ENCODE measurements at regions not wholly inside any gene's neighbourhood (a gene's known extent, or its start where the extent isn't known, plus 50 kb on each side); places are given as distances from the start of the nearest gene placed in this dataset.

DNA sequence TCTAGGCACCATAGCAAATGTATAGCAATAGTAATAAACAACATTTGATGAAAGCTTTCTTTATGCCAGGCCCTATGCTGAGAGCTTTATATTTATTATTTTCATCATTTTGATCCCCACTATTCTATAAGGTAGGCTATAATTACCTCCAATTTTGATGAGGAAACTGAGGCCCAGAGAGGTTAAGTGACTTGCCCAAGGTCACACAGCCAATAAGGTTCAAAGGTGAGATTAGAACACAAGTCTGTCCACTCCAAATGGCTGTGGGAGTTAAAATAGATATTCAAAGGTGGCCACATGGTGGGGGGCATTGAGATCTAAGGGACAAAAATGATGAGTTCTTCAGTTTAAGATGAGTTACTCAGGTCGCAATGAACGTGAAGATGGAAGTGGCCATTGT lies 269.9 kb downstream of the BMP7 start:
- no peak for DNase-seq (ENCODE audit: extremely low read depth in 1 of 11, low read depth in 9 of 11, low spot score in 4 of 11)

DNA sequence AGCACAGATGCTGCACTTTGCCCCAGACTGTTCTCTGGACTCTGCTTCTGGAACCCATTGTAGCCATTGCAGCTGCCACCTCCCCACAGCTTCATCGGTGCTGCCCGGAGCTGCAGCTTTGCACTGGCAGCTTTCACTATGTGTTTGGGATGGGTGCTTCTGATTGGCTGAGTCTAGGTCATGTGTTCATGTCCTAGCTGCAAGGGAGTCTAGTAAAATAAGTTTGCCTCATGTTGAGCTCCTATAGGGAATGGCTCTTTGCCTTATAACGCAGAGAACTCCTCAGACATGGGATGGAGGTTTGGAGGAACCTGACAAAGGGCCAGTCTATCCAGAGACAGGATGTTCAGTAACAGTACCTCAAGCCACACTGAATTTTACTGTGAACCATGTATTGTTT lies 268.0 kb downstream of the BMP7 start:
- no peak for DNase-seq (ENCODE audit: extremely low read depth in 1 of 11, low read depth in 9 of 11, low spot score in 4 of 11)

DNA sequence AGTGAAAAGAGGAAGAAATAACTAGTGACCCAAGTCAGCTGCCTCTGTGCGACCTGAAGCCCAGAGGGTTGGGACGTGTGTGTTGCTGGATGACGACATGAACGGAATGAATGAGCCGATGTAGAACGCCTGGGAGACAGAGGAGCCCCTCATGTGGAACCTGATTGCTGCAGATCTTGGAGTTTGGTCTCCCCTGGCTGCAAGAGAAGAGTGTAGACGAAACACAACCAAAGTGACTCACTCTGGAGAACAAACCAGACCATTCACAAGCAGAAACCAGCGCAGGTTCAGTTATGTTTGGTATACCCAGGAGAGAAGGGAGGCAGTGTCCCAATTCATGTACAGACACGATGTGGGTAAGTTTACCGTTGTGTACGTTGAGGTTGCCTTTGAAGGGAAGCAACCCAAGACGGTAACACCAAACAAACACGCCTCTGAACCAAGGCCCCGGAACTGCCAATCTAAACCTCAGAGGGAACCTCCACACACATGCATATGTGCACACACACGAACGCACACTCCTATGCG lies 265.9 kb downstream of the BMP7 start:
- DNase-seq (ENCODE audit: extremely low read depth in 1 of 11, low read depth in 9 of 11, low spot score in 4 of 11): no peak

DNA sequence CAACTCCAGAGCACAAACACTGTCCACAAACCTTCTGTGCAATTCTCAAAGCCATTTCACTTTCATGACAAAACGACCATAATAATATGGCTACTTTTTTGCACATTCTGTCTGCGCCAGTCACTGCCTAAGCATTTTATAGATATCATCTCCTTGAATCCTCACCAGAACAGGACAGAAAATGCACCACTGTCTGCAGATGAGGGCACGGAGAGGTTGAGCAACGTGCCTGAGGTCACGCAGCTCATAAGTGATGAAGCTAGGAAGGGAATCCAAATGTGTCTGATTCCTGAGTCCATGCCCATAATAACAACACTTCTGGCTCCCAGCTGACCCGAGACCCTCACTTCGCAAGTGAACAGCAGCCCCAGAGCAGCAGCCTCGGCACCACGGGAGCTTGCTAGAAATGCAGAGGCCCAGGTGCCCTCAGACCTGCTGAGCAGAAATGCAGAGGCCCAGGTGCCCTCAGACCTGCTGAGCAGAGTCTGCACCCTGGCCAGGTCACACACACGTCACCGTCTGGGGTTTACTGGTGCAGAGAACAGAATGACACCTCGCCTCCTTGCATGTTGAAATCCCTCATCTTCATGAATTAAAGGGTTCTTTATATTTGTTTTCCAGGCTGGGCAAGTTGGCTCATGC lies 265.2 kb downstream of the BMP7 start:
- DNase-seq (ENCODE audit: extremely low read depth in 1 of 11, low read depth in 9 of 11, low spot score in 4 of 11): no peak

DNA sequence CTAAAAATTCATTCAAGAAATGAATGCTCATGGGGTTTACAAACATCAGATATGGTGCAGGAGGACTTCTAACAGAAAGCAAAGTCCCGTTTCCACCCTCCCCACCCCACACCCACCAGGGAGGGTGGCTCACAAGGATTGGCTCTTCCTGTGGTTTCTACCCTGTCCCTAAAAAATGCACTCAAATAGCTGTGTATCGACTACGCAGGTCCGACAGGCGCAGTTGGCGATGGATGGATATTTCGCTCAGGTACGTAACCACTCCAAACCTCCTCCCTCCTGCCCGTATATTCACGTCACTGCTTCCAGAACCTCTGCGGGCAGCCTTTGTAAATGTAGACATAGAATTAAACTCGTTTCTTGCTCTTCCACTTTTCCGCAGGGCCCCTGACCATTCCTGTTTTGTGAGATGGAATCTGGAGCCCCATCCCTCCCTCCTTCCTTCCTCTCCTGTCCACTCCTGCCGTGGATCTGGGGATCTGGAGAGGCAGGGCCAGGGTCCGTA lies 264.3 kb downstream of the BMP7 start:
- DNase-seq (ENCODE audit: extremely low read depth in 1 of 11, low read depth in 9 of 11, low spot score in 4 of 11): no peak

DNA sequence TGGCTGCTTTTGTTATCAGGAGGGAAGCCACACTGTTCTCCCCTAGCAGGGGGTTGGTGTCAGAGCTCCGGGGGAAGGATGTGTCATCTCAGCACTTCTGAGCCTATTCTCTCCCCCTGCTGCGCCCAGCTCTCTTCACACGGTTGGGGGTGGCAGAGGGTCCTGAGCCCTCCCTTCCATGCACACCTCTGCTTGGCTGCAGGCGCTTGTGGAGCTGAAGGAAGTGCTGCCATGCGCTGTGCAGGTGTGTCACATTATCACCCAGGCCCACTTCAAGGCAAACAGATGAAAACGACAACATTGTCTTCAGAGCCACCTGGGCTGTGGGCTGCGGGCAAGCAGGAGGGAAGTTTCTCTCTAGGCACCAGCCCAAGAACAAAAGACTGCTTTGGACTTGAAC lies 263.4 kb downstream of the BMP7 start:
- no peak for DNase-seq (ENCODE audit: extremely low read depth in 1 of 11, low read depth in 9 of 11, low spot score in 4 of 11)

DNA sequence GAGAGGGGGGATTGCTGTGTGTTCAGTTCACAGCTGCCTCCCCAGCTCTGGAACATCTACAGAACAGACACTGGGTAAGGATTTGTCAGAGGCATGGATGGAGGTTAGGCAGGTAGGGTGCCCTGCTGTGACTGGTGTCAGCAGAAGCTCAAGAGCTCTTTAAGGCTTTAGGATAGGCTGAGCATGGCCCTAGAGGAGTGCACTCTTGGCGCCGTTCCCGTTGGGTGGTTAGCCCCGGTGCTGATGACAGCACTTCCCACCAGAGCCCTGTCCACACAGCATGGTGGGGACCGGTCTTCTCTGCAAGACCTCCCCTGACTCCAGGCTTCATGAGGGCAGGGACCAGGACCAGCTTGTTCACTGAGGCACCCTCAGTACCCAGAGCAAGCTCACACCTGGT lies 262.0 kb downstream of the BMP7 start:
- DNase-seq (ENCODE audit: extremely low read depth in 1 of 11, low read depth in 9 of 11, low spot score in 4 of 11): no peak

DNA sequence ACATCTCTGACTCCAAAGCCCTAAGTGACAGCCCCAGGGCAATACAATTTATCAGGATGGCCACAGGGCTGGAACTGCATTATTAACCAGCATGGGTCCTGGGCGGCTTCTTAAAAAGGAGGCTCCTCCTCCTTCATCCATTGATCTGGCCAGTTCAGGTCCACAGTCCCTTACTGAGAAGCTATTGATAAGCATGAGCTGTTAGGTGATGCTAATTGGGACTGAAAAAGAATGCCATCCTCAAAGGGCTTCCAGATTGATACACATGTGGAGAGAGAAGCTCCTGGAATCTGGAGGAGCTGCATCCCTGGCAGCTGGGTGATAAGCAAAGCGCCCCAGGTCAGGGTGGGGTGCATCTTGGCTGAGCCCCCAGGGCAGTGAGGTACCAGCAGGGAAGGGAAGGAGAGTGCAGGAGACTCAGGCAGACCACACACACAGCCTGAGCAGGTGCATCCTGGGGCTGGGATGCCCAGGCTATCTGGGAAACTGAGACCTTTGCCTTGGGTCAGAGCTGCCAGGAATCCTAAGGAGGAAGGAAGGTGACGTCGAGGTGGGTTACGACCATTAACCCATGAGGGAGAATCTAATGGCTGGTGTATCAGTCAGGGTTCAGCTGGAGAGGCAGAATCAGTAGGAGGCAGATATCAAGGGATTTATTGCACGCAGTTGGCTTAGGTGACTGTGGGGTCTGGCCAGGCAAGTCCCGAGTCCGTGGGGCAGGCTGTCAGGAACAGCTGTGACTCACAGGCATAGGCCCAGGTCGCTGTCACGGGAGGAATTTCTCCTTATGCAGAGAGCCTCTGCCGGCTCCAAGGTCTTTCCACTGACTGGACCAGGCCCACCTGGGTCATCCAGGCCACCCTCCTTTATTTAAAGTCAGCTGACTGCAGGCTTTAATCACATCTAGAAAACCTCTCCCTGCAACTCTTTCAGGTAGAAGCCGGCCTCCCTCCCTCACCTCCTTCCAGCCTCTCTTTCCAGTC lies 261.2 kb downstream of the BMP7 start:
- DNase-seq (ENCODE audit: extremely low read depth in 1 of 11, low read depth in 9 of 11, low spot score in 4 of 11): no peak

DNA sequence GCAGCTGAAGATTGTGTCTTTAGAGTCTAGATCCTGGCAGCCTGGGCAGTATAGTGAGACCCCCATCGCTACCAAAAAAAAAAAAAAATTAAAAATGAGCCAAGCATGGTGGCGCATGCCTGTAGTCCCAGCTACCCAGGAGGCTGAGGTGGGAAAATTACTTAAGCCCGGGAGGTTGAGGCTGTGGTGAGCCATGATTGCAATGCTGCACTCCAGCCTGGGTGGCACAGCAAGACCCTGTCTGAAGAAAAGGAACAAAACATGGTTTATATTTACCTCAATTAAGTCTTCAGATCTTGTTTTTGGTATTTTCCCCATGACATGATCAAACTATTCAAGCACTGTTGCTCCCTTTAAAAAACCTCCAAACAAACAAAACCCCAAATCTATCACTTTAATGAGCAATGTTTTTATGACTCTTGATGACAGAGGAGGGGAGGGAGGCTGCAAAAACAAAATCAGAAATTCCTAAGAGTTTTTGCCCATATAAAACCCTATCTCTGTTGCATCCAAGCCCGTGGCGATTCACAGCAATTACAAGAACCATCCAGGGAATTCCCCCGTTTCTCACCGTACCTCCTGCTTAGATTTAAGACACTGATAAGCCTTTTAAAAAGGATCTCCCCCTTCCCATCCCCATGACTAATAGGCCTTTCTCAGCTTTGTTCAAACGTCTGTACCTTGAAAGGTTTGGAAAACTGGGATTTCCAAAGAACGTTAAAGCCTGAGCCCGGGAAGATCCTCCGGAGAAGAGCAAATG lies 259.9 kb downstream of the BMP7 start:
- no peak for DNase-seq (ENCODE audit: extremely low read depth in 1 of 11, low read depth in 9 of 11, low spot score in 4 of 11)

DNA sequence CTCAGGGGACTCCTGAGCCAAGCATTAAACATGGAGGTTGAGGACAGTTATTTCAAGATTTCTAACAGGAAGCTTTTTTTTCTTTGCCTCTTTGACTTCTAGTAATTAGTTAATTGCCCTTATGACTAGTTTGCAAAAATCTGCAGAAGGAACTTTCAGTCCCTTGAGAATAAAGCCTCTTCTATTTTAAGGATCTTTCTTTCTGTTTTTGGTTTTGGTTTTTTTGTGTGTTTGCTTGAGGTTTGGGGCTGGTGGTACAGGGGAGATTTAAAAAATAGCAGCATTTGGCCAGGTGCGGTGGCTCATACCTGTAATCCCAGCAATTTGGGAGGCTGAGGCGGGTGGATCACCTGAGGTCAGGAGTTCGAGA lies 259.3 kb downstream of the BMP7 start:
- DNase-seq (ENCODE audit: extremely low read depth in 1 of 11, low read depth in 9 of 11, low spot score in 4 of 11): no peak

DNA sequence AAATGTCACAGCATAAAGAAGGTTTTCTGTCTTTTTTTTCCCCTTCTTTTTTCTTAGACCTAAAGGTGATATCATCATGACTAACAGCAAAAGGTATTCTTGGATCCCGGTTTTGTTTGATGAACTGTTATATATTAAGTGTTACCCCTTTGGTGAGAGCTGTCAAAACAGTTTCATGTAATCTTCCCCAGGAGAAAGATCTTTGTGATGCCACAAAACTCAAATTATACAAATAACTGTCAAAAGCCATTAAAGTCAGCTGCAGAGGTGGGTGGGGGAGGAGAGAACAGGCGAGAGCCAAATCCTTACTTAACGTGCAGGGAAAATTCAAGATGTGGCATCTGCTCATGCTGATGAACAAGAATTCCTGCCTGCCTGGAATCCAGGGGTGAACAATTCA lies 258.2 kb downstream of the BMP7 start:
- no peak for DNase-seq (ENCODE audit: extremely low read depth in 1 of 11, low read depth in 9 of 11, low spot score in 4 of 11)

DNA sequence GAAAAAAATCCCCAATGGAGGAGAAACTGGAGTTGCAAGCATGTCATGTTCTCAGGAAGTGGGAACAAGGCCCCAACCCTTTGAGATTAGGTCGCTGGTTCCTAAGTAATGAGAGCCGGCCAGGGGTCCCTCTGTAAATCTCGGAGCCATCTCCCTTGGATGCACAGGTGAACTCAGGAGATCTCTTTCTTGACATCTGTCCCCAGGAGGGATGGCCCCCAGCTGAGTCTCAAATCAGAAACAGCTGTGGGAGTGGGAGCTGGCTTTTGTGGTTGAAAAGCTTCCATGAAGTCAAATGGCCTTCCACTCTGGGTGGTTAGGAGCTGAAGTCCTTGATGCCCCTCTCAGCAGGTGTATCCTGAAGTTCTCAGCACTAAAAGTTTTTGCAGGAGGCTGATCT lies 257.1 kb downstream of the BMP7 start:
- no peak for DNase-seq (ENCODE audit: extremely low read depth in 1 of 11, low read depth in 9 of 11, low spot score in 4 of 11)

DNA sequence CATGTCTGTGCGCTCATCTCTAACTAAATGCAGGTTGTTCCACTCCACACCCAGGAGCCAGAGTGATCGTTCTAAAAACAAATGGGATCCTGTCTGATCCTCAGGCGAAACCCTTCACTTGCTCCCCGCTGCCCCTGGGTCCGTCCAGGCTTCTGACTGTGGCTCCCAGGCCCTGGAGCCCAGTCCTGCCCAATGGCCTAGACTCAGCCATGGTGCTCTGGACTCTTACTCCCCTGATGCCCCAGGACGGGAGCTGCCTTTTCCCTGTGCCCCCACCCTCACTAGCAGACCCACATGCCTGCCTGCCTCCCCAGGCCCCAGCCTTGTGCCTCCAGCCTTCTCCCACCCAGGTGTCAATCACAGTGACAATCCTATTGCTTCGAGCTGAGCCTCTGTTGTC lies 256.7 kb downstream of the BMP7 start:
- DNase-seq (ENCODE audit: extremely low read depth in 1 of 11, low read depth in 9 of 11, low spot score in 4 of 11): no peak

DNA sequence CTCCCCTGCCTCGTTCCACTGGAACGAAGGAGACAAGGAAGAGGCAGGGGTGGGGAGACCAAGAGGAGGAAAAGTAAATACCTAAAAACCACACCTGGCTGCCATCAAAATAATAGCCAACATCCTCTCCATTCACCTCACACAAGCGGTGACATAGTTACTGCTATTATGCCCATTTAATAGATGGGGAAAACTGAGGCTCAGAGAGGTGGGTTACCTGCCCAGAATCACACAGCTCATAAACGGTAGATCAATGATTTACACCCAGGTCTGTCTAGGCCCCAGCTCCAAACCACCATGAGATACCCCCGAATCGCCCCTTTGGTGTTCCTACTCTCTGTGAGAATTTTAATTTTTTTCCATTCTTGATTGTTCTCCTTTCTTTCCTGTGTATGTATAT lies 253.8 kb downstream of the BMP7 start:
- DNase-seq (ENCODE audit: extremely low read depth in 1 of 11, low read depth in 9 of 11, low spot score in 4 of 11): no peak

DNA sequence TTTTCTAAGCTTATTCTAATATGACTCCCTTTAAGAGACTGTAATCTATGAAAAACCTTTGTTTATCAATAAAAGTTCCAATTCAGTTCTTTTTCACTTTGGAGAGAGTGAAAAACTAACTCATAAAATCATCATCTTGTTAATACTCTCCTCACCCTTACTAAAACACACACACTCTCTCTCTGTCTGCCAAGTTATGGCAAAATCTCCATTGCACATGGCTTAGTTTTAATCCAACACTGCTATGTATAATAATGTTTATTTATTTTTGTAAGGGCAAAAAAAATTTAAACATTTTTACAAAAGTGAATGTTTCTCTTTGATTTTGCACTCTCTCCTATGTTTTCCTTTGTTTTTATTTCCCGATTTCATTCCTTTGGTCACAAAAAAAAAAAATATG lies 253.2 kb downstream of the BMP7 start:
- DNase-seq (ENCODE audit: extremely low read depth in 1 of 11, low read depth in 9 of 11, low spot score in 4 of 11): no peak

DNA sequence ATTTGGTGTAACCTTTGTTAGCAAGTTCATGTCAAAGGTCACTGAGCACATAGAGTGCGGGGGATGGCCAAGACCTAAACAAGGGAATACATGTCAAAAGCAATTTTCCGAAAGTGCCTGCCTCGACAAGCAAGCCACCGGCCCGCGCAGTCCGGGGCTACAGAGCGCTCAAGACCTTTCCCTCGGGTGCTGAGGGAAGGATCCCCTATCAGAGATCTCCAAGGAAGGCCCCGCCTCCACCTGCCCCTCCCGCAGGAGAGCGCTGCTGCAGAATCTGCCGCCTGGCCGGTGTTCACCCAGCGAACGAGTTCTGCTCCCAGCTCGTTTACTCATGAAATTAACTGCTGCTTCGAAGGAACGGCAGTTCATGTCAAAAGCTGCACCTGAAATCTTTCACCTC lies 252.7 kb downstream of the BMP7 start:
- DNase-seq (ENCODE audit: extremely low read depth in 1 of 11, low read depth in 9 of 11, low spot score in 4 of 11): no peak

DNA sequence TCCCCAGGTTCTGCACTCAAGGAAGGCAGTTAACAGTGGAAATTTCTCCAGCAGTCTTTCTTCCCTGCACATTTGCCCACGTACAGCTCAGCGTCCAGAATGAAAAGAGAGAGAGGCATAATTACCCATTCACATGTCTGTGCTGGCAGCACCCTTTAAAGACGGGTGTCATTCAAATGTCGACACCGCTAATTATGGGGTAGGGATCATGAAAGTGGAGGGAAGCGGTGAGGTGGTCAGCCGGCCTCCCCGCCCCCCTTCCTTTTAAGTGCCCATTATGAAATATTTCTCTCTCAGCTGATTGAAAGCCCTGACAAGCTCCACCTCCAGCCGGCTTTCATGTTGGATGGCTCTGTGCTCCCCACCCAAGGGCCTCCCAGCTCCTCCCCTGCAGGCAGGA lies 246.1 kb downstream of the BMP7 start:
- DNase-seq (ENCODE audit: extremely low read depth in 1 of 11, low read depth in 9 of 11, low spot score in 4 of 11): no peak

DNA sequence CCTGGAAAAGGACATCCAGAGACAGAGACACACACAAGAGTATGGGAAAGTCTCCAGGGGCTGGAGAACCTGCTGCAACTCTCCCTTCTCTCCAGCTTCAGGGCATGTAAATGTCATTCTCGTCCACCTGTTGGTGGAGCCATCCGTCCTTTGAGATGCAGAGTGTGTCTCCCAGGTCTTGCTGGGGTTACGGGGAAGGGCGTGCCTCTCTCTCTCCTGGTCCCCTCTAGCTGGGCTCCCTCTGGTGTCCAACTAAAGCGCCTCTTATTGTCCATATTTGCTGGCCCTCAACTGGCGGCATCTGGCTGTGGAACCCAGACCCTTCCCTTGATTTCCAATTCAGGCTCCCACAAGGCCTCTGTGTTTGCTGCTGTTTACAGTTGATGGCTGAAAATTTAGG lies 244.1 kb downstream of the BMP7 start:
- no peak for DNase-seq (ENCODE audit: extremely low read depth in 1 of 11, low read depth in 9 of 11, low spot score in 4 of 11)

DNA sequence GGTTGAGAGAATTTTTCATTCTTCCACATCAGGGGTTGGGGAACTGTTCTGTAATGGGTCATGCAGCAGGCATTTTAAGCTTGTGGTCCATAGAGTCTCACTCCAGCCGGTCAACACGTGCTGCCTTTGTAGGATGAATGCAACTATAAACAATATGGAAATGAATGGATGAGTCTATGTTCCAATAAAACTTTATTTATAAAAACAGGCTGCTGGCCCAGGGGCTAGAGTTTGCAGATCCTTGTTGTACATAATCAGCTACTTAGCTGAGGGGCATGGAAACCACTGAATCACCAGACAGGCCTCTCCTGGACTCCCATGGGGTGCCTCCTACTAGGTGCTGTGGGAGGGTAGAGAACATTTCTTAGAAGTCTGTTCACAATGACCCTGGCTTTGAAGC lies 243.4 kb downstream of the BMP7 start:
- no peak for DNase-seq (ENCODE audit: extremely low read depth in 1 of 11, low read depth in 9 of 11, low spot score in 4 of 11)

DNA sequence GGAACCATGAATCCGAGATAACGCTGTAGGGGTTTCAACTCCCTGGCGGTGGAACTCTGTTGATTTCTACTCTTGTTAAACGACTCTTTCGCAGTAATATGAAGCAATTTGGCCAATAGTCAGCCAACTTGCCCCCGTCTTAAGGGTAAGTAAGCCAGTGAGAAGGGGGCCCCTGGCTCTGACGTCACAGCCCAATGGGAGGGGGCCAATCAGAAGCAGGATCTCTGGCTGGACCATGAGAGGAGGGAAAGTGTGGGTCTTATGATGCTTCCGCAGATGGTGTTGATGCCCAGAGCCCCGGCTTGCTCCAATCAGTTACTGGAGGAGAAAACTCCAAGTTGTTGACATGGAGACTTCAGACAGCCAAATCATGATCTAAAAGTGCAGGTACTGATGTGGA lies 242.4 kb downstream of the BMP7 start:
- no peak for DNase-seq (ENCODE audit: extremely low read depth in 1 of 11, low read depth in 9 of 11, low spot score in 4 of 11)

All from renal cortex interstitium (tissue), 11 donors.